Cardiac septum (tissue), 1 donor: ENCODE measurements at regions not wholly inside any gene's neighbourhood (a gene's known extent, or its start where the extent isn't known, plus 50 kb on each side); places are given as distances from the start of the nearest gene placed in this dataset.
A peak's percentile ranks its signal among the peaks of the same experiment; 100 is the strongest.

ENCODE experiments used
- DNase-seq: peaks from one replicate; pipeline ENCODE4 v3.0.0-alpha.2; 2020; ENCODE audit warnings: low spot score
- intact Hi-C: fragments of 100-400 bp; cut with DNase I; formaldehyde crosslinking; loops from one replicate; pipeline ENCODE4 v1.14.0; 2022
- donor health status: DM: no; HTN: no; CAD: no.

DNA sequence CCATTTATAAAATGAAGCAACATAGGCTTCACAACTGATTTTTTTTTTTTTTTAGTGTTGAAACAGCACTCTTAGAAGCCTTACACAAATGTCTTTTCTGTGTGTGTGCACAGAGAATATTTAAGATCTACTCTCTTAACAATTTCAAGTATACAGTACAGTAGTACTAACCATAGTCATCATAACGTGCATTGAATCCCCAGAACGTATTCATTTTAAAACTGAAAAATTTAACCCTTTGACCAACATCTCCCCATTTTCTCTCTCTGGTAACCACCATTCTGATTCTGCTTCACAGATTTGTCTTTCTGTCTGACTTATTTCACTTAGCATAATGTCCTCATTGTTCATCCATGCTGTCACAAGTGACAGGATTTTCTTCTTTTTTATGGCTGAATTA, 475.6 kb downstream of the RFPL4B start:
- DNase-seq, result no peak
- intact Hi-C loops, result no loop called here

DNA sequence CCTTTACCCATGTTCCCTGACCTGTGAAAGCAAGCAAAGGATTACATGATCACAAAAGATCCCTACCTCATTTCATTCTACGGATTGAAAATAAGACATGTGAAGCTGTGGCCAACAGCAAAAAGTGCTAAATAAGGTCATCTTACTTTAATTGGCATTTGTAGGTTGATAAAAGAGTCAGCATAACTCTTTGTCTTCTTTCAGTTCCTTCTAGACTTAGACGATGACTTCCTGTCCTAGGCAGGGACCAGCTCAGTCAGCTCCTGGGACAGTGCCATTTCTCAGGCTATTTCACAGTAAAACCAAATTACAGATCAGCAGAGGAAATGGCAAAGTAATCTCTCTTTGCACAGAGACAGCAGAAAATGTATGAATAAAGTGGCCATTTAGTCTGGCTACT, 480.7 kb downstream of the RFPL4B start:
- peak; percentile 74 for DNase-seq
- intact Hi-C loops, result no loop called here

DNA sequence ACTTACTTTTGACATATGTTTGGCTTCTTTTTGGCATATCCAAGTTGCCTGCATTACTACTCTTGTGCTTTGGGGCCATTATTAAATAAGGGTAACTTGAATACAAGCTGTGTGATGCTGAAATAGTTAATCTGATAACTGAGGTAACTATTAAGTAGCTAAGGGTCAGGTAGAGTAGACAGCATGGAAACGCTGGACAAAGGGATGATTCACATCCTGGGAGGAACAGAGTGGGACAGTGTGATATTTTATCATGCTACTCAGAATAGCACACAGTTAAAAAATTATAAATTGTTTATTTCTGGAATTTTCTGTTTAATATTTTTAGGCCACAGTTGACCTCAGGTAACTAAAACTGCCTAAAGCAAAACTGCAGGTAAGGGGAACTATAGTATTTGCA, 483.9 kb downstream of the RFPL4B start:
- intact Hi-C loops, result no loop called here
- no peak for DNase-seq

DNA sequence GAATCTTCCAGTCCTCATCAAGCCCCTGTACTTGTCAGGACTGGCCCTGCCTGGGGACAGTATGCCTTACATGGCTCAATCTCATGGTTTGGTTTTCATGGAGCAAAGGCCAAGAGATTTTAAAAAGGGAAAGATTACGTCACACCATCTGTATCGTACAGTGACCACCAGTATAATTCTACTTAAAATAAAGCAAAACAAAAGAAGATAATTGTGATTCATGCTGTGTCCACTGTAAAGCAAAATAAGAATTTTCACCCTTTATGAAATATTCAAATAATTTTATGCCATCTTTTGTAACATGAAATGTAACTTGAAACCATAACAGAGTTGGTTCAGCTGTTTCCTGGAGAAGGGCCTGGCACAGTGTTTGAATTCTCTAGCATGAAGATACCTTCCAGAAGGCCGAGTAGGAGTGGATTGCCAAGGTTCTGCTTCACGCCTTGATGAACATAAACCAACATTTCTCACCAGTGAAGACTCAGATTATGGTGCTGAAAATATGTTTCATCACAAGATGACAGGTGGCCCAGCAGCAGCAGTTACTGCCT, 486.5 kb downstream of the RFPL4B start:
- intact Hi-C loops, result no loop called here
- DNase-seq, result no peak

DNA sequence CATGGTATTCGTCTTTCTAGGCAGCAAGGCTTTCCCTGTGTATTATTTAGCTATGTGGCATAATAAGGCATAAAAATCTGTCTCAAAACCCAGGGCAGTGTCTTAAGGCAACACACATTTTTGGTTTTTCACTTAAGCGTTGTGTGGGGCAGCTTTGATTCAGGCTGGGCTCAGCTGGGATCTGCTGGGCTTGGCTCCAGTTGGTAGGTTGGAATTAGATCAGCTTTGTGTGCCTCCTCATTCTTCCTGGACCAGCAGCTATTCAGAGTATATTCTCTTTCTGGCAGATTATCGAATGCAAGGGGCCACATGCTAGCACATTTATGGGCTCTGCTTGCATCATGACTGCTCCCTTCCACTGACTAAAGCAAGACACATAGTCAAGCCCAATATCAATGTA, 487.9 kb downstream of the RFPL4B start:
- intact Hi-C loops, result no loop called here
- DNase-seq, result no peak

DNA sequence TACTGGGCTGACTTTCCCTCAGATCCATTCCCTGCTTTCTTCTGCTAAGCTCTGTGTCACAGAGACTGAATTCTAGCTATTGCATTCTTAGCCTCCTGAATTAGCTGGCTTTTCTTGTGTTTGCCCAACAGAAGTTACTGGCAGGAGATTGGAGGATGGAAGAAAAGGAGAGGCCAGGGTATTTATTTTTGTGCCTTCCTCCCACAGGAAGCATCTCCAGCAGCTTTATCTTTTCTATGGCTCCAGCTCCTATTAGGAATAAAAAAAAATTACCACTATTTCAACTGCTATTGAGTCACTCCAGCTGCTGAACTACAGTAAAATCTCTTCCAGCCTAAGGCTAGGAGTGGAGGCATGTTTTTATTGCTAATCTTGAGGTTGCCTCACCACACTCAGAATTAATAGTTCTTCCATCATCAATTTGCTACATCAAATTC, 492.4 kb downstream of the RFPL4B start:
- intact Hi-C loops, result no loop called here
- DNase-seq, result no peak

DNA sequence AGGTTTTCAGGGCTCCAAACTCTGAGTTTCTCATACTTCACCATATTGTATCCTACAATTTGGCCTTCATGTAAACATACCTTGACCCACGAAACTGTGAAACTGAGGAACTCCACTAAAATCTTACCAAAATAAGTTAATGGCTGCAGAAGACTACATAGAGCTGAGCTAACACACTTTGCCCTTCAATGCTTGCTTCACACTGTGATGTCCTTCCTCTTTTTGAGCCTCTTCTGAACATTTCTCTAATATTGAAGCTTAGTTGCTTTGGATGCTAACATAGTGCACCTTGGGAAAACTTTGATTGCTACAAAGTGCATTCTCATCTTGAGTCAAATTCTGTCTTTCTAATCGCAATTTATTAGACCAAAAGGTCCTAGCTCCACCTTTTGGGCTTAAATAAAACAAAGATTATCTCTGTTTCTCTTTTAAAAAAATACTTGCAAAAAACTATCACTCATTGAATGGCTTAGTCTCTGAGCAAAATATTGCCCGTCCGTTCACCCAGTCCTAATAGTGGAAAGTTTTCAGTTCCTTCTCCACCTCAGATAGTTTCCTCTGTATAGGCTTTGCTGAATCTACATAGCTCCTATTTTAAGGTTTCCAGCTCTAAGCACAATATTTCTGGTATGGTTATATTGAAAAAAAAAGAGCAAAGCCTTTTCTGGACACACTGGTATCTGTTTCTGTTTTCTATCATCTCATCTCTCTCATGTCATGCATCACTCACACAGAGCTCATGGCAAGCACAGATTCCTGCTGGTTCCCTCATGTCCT, 494.6 kb downstream of the RFPL4B start:
- intact Hi-C loops, result no loop called here
- no peak for DNase-seq

DNA sequence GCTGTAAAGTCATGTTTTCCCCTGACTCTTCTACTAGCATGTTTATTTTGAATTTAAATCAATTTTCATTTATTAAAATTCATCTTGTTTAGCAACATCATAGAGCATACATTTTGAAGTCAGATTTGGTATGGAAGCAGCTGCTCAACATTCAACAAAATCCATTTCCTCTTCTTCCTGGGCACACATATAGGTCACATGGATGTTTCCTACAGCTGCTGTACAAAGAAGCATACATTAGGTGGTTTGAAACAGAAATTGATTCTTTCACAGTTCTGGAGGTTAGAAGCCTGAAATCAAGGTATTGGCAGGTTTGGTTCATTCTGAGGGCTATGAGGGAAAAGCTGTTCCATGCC, 495.2 kb downstream of the RFPL4B start:
- intact Hi-C loops, result no loop called here
- DNase-seq, result no peak

DNA sequence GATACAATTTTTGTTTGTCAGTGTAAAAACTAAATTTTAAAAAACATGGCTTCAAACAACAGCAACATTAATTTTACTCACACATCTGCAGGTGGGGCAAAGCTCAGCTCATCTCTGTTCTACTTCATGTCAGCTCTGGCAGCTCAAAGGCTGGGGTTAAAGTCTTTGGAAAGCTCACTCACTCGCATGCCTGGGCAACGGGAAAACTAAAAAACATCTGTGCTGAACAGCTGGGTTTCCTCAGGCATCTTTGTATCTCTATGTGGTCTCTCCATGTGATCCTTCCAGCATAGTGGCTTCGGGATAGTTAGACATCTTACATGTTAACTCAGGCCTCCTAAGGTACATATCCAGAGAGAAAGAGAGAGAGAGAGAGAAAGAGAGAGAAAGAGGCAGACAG, 499.6 kb downstream of the RFPL4B start:
- no peak for DNase-seq
- intact Hi-C loops, result no loop called here

DNA sequence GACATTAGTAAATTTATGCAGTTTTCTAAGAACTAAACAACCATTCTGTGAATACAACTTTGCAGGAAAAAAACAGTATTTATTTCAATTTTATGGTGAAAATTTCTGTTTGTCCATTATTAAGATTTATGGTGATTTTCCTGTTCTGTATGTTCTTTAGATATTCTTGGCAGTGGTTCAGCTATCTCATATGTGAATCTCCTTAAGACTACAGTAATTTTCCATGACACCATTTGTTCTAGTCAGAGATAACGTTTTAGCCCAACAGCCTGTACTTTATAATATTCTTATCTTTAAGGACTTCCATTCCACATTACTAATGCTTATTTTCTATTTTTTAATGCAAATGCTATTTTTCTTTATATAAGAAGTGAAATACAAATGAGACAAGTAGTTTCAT, 504.0 kb downstream of the RFPL4B start:
- intact Hi-C loops, result no loop called here
- DNase-seq, result no peak

DNA sequence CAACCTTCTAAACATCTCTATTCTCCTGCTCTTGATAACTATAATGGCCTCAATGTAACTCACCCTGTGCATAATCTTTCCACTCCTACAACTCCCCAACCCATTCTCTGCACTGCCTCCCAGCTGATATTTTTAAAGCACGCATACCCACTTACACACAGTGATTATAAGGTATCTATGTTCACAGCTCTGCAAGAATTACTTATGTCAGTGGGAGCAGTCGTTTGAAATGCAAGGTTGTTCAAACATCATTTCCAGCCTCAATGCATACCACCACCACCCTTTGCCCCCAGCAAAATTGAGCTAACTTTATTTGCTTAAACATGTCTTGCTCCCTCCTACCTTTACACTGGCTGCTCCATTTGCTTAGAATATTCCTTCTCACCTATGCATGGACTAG, 506.0 kb downstream of the RFPL4B start:
- intact Hi-C loops, result no loop called here
- DNase-seq, result no peak

DNA sequence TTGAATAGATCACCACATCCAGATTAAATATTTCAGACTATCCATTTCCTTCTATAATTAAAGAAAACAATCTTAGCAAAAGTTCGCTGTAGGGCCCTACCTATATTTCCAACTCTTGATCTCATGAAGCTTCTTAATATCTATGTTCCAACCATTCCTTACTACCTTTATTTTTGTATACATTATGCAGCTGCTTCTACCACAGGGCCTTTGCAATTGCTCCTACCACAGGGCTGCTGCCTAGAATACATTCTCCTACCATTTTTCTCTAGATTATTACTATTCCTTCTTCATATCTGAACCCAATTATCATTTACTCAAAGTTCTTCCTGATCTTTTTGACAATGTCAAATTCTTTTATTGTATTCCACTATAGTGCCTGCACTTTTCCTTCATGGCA, 516.6 kb downstream of the RFPL4B start:
- intact Hi-C loops, result no loop called here
- DNase-seq, result no peak

DNA sequence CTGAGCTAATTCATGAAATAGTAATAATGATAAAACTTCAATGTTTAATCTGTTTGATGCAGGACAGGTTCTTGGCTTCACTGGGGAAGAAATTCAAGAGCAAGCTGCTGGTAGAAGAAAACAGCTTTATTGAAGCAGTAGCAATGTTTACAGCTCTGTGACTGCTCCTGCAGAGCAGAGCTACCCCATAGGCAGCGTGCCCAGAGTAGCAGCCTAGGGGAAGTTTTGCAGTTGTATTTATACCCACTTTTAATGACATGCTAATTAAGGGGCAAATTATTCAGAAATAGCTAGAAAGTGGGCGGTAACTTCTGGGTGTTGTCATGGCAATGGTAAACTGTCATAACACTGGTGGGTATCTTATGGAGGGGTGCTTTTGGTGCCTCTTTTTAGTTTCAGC, 518.0 kb downstream of the RFPL4B start:
- DNase-seq, result no peak
- intact Hi-C loops, result no loop called here

DNA sequence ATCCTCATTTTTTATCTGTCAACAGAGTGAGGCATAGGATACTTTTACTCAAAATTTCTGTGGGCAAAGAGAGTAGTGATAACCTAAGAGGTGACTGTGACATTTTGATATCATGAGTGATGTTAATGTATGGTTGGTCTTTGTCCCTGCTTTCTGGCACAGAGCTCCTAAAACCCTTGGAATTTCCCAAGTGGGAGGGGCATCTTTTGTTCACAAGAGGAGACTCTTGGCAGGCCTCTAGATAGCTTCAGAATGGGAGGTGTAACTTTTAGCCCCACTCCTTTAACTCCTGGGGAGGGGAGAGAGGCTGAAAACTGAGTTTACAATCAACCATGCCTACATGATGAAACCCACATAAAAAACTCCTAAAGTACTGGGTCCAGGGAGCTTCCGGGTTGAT, 527.8 kb downstream of the RFPL4B start:
- intact Hi-C loops, result no loop called here
- no peak for DNase-seq

DNA sequence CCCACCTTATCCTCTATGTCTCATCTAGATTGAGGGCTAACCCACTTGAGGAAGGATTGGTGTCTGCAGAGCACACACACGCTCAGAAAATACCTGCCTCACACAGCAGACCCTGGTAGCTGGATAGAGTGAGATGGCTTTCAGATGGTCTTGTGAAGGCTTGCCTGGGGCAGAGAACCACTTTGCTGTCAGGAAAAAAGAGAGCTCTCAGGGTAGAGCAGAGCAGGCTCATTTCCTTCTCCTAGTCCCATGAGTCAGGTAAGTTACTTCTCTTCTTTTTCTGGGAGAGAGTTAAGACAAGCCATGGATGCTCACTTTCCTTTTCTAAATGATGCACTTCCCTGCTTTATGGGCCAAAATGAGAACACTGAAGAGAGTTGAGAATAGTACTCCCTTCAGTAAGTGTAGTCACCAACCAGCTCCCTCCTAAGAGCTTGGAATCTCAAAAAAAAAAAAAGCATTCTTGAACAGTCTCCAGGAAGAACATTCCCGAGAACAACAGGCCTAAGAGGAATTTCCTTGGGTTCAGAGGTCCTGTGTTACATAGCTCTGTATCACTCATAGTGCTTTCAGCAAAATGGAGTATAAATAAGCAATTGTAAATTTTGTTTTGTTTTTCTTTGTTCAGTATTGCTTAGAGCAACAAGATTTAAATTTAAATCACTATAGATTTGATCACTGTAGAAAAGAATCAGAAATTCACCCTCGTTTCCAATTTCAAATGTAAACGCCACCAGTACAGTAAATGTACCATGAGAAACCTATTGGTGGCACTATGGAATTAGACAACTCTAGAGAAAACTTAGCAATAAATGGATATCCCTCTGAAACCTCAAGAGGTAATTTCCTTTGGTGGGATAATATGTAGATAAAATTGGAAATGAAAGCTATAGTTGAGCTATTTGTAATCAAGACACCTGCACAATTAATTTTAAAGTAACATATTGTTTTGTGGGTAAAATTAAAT, 530.3 kb downstream of the RFPL4B start:
- no peak for DNase-seq
- intact Hi-C loops, result no loop called here

DNA sequence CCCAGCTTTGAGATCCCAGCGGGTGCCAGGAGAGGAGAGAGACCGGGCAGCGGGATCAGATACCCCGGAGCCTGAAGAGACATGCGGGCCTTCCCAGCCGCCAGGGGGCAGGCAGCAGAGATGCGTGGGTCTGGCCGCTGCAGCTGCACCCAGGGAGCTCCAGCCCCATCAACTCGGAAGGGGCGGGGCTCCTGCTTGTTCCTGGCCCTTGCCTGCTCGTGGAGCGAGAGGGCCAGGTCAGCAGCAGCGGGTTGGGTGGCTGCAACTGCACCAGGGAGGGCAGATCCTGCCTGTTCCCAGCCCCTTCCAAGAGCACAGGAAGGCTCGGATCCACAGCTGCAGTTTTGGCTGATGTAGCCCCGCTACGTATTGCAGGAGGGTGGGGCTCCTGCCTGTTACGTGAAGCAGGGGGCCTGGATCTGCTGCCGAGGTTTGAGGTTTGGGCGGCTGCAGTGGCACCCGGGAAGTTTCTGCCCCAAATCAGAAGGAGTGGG, 532.8 kb downstream of the RFPL4B start:
- no peak for DNase-seq
- intact Hi-C loops, result no loop called here

DNA sequence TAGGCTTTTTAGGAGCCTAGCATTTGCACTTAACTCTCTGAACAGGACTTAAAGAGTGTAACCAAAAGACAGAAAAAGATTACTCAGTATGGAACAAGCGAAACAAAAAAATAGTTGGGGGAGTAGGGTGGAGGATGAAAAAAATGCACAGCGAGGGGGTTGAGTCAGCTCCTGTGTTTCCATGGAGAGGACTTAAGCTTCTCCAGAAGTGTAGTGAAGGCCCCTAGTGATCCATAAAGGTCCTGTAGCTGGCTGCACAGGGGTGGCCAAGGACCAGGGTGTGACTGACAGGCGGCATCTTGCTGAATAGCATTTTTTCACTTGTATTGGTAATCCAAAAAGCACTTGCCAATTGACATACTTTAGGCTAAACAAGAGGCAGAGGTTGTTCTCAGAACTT, 533.9 kb downstream of the RFPL4B start:
- DNase-seq, result no peak
- intact Hi-C loops, result no loop called here

DNA sequence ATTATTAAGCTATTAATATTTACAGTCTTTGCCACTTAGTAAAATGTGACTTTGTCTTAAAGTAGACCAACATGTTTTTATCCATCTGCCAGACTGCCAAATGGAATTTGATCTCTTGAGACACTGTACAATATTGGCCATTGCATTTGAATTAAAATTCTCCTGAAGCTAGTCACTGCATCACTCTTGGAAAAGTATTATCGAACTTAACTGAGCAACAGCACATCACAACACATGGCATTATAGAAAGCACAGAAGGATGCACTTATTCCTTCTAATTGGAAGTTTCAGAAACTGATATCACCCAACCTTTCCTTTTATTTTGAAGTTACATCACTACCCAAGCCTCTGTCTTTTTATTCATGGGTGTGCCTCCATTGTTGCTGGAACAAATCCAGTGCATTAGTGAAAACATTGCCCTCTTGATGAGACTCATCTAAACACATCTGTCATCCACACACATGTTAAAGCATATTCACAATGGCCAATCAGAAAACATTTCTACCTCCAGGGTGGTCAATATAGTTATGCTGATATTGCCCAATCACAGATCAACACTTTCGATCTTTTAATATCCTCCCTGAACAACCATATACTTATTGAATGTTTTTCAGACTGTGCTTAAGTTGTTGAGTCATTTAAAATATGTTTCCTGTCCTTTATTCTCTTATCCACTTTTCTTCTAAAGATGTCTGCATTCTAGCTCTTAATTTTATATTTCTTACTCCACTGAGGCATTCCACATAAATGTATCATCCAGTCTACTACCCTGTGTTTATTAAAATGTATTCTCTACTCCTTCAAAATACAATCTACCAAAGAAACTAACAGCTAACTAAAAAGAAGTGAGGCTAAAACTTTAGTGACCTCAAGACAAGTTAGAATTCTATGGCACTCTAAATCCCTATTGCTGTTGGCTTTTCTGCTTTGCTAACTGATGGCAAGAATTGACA, 535.0 kb downstream of the RFPL4B start:
- DNase-seq, result no peak
- intact Hi-C loops, result no loop called here

DNA sequence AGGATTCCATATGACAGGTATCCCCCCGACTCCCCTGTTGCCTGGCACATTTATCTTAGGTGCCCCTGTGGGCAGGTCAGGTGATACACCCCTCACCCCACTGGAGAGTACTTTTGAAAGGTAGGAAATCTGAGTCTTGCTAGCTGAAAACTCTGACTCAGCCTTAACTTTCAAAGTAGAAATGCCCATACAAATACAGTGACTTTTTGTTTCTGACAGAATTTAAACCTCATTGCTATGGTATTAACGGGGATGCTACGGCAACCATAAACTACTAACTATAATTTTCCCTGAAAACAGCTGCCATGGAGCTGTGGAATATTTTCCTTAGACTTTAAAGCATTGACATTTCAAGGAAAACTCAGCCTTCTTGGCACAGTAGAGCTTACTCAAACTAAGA, 536.0 kb downstream of the RFPL4B start:
- intact Hi-C loops, result no loop called here
- no peak for DNase-seq
